IMR-90 (cell line): ENCODE measurements at regions not wholly inside any gene's neighbourhood (a gene's known extent, or its start where the extent isn't known, plus 50 kb on each side); places are given as distances from the start of the nearest gene placed in this dataset.

Source experiments
- ATAC-seq: fragments of 200-7000 bp; cut with Tn5 transposase; 2 replicates; pipeline ENCODE4 v1.9.1; 2020; ENCODE audit warnings: low read depth, mild to moderate bottlenecking, moderate library complexity
- BruUV-seq: library from RNA; stranded (reverse); fragments of 400-500 nt; replicated peaks from 2 replicates; lab custom pipeline; 2021; lab: Mats Ljungman, UMichigan
- CTCF ChIA-PET: fragments of 300-600 bp; formaldehyde crosslinking; extraction: SDS; loops from one replicate; lab custom pipeline; 2021; ENCODE audit warnings: antibody characterized with exemption; lab: Yijun Ruan, JAX
- POLR2A ChIA-PET: fragments of 300-600 bp; sonication (Branson Sonifier 250); formaldehyde crosslinking; loops from one replicate; lab custom pipeline; 2022; ENCODE audit warnings: antibody characterized with exemption; ENCODE audit not compliant: unreplicated experiment; lab: Charles Lee
- DNase-seq: peaks from one replicate; pipeline ENCODE4 v3.0.0; 2013
- H2AFZ ChIP-seq: replicated peaks from 2 replicates; pipeline ENCODE3; 2013; ENCODE audit warnings: low read length, mild to moderate bottlenecking; ENCODE audit not compliant: poor library complexity
- H2AK5ac ChIP-seq: 2 replicates; pipeline ENCODE4 v1.6.1; 2013; ENCODE audit warnings: low read depth, low read length, inconsistent platforms
- H2AK9ac ChIP-seq: replicated peaks from 2 replicates; pipeline ENCODE3; 2013; ENCODE audit warnings: mild to moderate bottlenecking, low read depth, low read length, moderate library complexity; ENCODE audit not compliant: poor library complexity
- H2BK120ac ChIP-seq: 2 replicates; pipeline ENCODE4 v1.6.1; 2013; ENCODE audit warnings: low read depth, low read length, inconsistent platforms
- H2BK15ac ChIP-seq: 3 replicates; pipeline ENCODE4 v1.6.1; 2013; ENCODE audit warnings: low read depth, low read length, inconsistent platforms
- H2BK20ac ChIP-seq: 2 replicates; pipeline ENCODE4 v1.6.1; 2013; ENCODE audit warnings: low read depth, mild to moderate bottlenecking, inconsistent platforms, low read length, moderate library complexity
- H2BK5ac ChIP-seq: 2 replicates; pipeline ENCODE4 v1.6.1; 2013; ENCODE audit warnings: mild to moderate bottlenecking, low read depth, low read length, inconsistent platforms; ENCODE audit not compliant: poor library complexity, severe bottlenecking
- H3K14ac ChIP-seq: replicated peaks from 2 replicates; pipeline ENCODE4 v1.6.1; 2013; ENCODE audit warnings: low read depth, low read length, inconsistent platforms
- H3K18ac ChIP-seq: 2 replicates; pipeline ENCODE4 v1.6.1; 2013; ENCODE audit warnings: low read depth, low read length, control low read depth
- H3K23ac ChIP-seq: 2 replicates; pipeline ENCODE4 v1.6.1; 2013; ENCODE audit warnings: low read depth, low read length, inconsistent platforms
- H3K27ac ChIP-seq: 2 replicates; pipeline ENCODE4 v1.5.1; 2013; ENCODE audit warnings: mild to moderate bottlenecking, control low read depth, low read length; ENCODE audit not compliant: insufficient read depth
- H3K27me3 ChIP-seq: 2 replicates; pipeline ENCODE4 v1.6.1; 2013; ENCODE audit warnings: low read length; ENCODE audit not compliant: control insufficient read depth, insufficient read depth
- H3K36me3 ChIP-seq: 2 replicates; pipeline ENCODE4 v1.6.1; 2013; ENCODE audit warnings: low read length, mixed read lengths; ENCODE audit not compliant: control insufficient read depth, insufficient read depth
- H3K4ac ChIP-seq: 2 replicates; pipeline ENCODE4 v1.6.1; 2013; ENCODE audit warnings: low read depth, low read length, inconsistent platforms
- H3K4me1 ChIP-seq: 2 replicates; pipeline ENCODE4 v1.6.1; 2013; ENCODE audit warnings: low read length, mixed read lengths; ENCODE audit not compliant: control insufficient read depth, insufficient read depth
- H3K4me2 ChIP-seq: 2 replicates; pipeline ENCODE4 v1.6.1; 2013; ENCODE audit warnings: low read depth, mild to moderate bottlenecking, control low read depth, low read length, moderate library complexity
- H3K4me3 ChIP-seq: 2 replicates; pipeline ENCODE4 v1.5.1; 2013; ENCODE audit warnings: low read depth, mild to moderate bottlenecking, control low read depth, low read length, moderate library complexity; ENCODE audit not compliant: insufficient read depth
- H3K56ac ChIP-seq: 2 replicates; pipeline ENCODE4 v1.6.1; 2013; ENCODE audit warnings: low read length, inconsistent platforms; ENCODE audit not compliant: insufficient read depth; ENCODE audit errors: extremely low read depth
- H3K79me1 ChIP-seq, 2 experiments: 2 replicates each; pipeline ENCODE4 v1.6.1; 2013; ENCODE audit warnings: low read length in 2 of 2, inconsistent platforms in 1 of 2, low read depth in 1 of 2
- H3K9ac ChIP-seq: 2 replicates; pipeline ENCODE4 v1.6.1; 2013; ENCODE audit warnings: low read depth, low read length, control low read depth
- H3K9me1 ChIP-seq: 2 replicates; pipeline ENCODE4 v1.6.1; 2013; ENCODE audit warnings: low read length, inconsistent platforms; ENCODE audit not compliant: insufficient read depth
- H3K9me3 ChIP-seq: 2 replicates; pipeline ENCODE4 v1.6.1; 2013; ENCODE audit warnings: low read length; ENCODE audit not compliant: control insufficient read depth, insufficient read depth
- H4K20me1 ChIP-seq: 2 replicates; pipeline ENCODE4 v1.6.1; 2013; ENCODE audit warnings: low read length, inconsistent platforms; ENCODE audit not compliant: insufficient read depth
- H4K5ac ChIP-seq: 2 replicates; pipeline ENCODE4 v1.6.1; 2013; ENCODE audit warnings: mild to moderate bottlenecking, low read depth, low read length, control low read depth
- H4K8ac ChIP-seq, 2 experiments: 2 replicates each; pipeline ENCODE4 v1.6.1; 2013; ENCODE audit warnings: low read depth in 2 of 2, low read length in 2 of 2, control low read depth in 1 of 2, inconsistent platforms in 1 of 2
- H4K91ac ChIP-seq: 2 replicates; pipeline ENCODE4 v1.6.1; 2013; ENCODE audit warnings: low read depth, low read length, inconsistent platforms; ENCODE audit not compliant: insufficient read depth
- BHLHE40 ChIP-seq: fragments of 150-350 bp; IDR thresholded peaks from 2 replicates; pipeline ENCODE4 v1.6.1; 2016; ENCODE audit warnings: mild to moderate bottlenecking, low read depth, low read length
- RCOR1 ChIP-seq: IDR thresholded peaks from 2 replicates; pipeline ENCODE4 v1.6.1; 2012; ENCODE audit warnings: mild to moderate bottlenecking, low read length, improper control_type of control experiment; ENCODE audit not compliant: insufficient replicate concordance
- RFX5 ChIP-seq: IDR thresholded peaks from 2 replicates; pipeline ENCODE4 v1.8.0; 2012; ENCODE audit warnings: low read depth, mild to moderate bottlenecking, low read length, moderate library complexity
- WGBS, 2 experiments: methylation state at CpG; one replicate each; pipeline versions ENCODE4 v1.1.5 to v1.1.7; 2013; ENCODE audit warnings: missing lambda C conversion rate in 2 of 2; ENCODE audit not compliant: insufficient read length in 1 of 2; ENCODE audit errors: extremely low coverage in 2 of 2; 5-methylcytosine and 5-hydroxymethylcytosine counted together
- dilution Hi-C: fragments of 300-500 bp; cut with HindIII; formaldehyde crosslinking; loops from one replicate; pipeline ENCODE4 v1.14.3; 2018; ENCODE audit warnings: low sequenced_read_pairs; ENCODE audit not compliant: unreplicated experiment
- in situ Hi-C: fragments of 300-500 bp; cut with MboI; formaldehyde crosslinking; loops from 3 replicates; pipeline ENCODE4 v1.14.3; 2019; ENCODE audit warnings: low sequenced_read_pairs, inconsistent platforms, mixed read lengths
- intact Hi-C: fragments of 100-400 bp; cut with micrococcal nuclease; formaldehyde crosslinking; loops from 2 replicates; pipeline ENCODE4 v1.10.0; 2022

GRCh38 chr5:40278881-40279280 is 400.8 kb upstream of the PTGER4 start:
- Histone ChIP-seq H3K9me1 (0 out of 2 replicates have a peak, but pooled peaks cover 5% of the 10 kb centered on the region), H3K27ac (no peak overlapping the region), H2BK5ac (no peak overlapping the region), H2BK15ac (no peak overlapping the region), H4K8ac (no peak overlapping the region), H2AK9ac (no peak overlapping the region), H2BK20ac (no peak overlapping the region), H2AFZ (no peak overlapping the region), H4K91ac (no peak overlapping the region), H3K23ac (no peak overlapping the region), H3K9ac (no peak overlapping the region), H4K5ac (no peak overlapping the region), H3K27me3 (no peaks in the 10 kb centered on the region), H3K4ac (no peak overlapping the region), H3K9me3 (no peaks in the 10 kb centered on the region), H3K4me1 (peaks cover 4% of the 10 kb centered on the region; the same call in 1 of the 2 replicates), H3K79me1 (no peaks in the 10 kb centered on the region), H2BK120ac (no peak overlapping the region), H3K14ac (no peak overlapping the region), H3K4me2 (no peak overlapping the region), H2AK5ac (no peak overlapping the region), H3K4me3 (no peak overlapping the region), H4K20me1 (no peaks in the 10 kb centered on the region), H3K18ac (no peak overlapping the region), H3K56ac (no peak overlapping the region), H3K36me3 (no peaks in the 10 kb centered on the region)
- ATAC-seq (no peak), DNase-seq (no peak)
- no TSS peak for BruUV-seq
- WGBS, 2 experiments: no CpG with 5 or more reads among the region's 5 CpGs
- intact Hi-C loops (no loop called here), in situ Hi-C loops (no loop called here), dilution Hi-C loops (no loop called here)
- CTCF ChIA-PET: no interaction called here
- TF ChIP-seq RFX5: no peak
- no peak for TF ChIP-seq BHLHE40
- no peak for TF ChIP-seq RCOR1
- POLR2A ChIA-PET: no interaction called here
